Breast epithelium (tissue), 3 donors: ENCODE measurements at regions not wholly inside any gene's neighbourhood (a gene's known extent, or its start where the extent isn't known, plus 50 kb on each side); places are given as distances from the start of the nearest gene placed in this dataset.

ENCODE experiments used
- POLR2AphosphoS5 ChIP-seq, 3 donors: sonication (generic); formaldehyde crosslinking; IDR thresholded peaks; one replicate each; pipeline ENCODE4 v1.6.1; 2017; ENCODE audit warnings: antibody characterized with exemption in 3 of 3
- TF ChIP-seq, protein P1 (sequence below), 3 donors: fragments of 450-650 bp; IDR thresholded peaks; one replicate each; pipeline ENCODE4 v1.5.1; 2016 to 2017; ENCODE audit warnings: antibody characterized with exemption in 3 of 3, mild to moderate bottlenecking in 3 of 3, moderate library complexity in 3 of 3

GRCh38 chr9:32863291-32863690, 80.0 kb downstream of the TMEM215 start:
- TF ChIP-seq, protein P1, sequence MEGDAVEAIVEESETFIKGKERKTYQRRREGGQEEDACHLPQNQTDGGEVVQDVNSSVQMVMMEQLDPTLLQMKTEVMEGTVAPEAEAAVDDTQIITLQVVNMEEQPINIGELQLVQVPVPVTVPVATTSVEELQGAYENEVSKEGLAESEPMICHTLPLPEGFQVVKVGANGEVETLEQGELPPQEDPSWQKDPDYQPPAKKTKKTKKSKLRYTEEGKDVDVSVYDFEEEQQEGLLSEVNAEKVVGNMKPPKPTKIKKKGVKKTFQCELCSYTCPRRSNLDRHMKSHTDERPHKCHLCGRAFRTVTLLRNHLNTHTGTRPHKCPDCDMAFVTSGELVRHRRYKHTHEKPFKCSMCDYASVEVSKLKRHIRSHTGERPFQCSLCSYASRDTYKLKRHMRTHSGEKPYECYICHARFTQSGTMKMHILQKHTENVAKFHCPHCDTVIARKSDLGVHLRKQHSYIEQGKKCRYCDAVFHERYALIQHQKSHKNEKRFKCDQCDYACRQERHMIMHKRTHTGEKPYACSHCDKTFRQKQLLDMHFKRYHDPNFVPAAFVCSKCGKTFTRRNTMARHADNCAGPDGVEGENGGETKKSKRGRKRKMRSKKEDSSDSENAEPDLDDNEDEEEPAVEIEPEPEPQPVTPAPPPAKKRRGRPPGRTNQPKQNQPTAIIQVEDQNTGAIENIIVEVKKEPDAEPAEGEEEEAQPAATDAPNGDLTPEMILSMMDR (IDR thresholded peaks at IDR 0.05): no peak
- no peak for TF ChIP-seq POLR2AphosphoS5 (IDR thresholded peaks at IDR 0.05)
